ENCODE measurements at regions not wholly inside any gene's neighbourhood (a gene's known extent, or its start where the extent isn't known, plus 50 kb on each side); places are given as distances from the start of the nearest gene placed in this dataset.

DNA sequence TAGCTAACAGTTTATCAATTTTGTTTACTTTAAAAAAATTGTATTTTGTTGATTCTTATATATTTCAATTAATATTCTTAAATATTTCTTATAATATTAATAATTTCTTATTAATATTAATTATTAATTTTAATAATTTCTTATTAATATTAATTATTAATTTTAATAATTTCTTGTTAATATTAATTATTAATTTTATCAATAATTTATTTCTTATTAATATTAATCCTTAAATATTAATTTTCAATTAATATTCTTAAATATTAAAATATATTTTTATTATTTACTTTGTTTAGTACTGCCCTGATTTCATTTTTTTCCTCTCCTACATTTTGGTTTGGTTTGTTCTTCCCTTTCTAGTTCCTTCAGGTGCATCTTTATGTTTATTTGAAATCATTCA is 1208.1 kb downstream of the LRFN5 start:
- no peaks in the 10 kb centered on the region for H3K27me3 ChIP-seq (replicated peaks; ENCODE audit: insufficient read depth)
- no peak overlapping the region for H3K4me3 ChIP-seq
- DNase-seq (ENCODE audit: low spot score) (no peak), ATAC-seq (ENCODE audit: insufficient number of reproducible peaks, low FRiP score, low read depth) (no peak)
- H3K4me1 ChIP-seq (ENCODE audit: control insufficient read depth in 1 of 2, low read depth in 2 of 2) = no peaks in the 10 kb centered on the region
- H3K9me3 ChIP-seq = no peaks in the 10 kb centered on the region
- H3K36me3 ChIP-seq = no peaks in the 10 kb centered on the region
- no peak overlapping the region for H3K27ac ChIP-seq
- TF ChIP-seq, protein P1, sequence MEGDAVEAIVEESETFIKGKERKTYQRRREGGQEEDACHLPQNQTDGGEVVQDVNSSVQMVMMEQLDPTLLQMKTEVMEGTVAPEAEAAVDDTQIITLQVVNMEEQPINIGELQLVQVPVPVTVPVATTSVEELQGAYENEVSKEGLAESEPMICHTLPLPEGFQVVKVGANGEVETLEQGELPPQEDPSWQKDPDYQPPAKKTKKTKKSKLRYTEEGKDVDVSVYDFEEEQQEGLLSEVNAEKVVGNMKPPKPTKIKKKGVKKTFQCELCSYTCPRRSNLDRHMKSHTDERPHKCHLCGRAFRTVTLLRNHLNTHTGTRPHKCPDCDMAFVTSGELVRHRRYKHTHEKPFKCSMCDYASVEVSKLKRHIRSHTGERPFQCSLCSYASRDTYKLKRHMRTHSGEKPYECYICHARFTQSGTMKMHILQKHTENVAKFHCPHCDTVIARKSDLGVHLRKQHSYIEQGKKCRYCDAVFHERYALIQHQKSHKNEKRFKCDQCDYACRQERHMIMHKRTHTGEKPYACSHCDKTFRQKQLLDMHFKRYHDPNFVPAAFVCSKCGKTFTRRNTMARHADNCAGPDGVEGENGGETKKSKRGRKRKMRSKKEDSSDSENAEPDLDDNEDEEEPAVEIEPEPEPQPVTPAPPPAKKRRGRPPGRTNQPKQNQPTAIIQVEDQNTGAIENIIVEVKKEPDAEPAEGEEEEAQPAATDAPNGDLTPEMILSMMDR (IDR thresholded peaks at IDR 0.05) = no peak

DNA sequence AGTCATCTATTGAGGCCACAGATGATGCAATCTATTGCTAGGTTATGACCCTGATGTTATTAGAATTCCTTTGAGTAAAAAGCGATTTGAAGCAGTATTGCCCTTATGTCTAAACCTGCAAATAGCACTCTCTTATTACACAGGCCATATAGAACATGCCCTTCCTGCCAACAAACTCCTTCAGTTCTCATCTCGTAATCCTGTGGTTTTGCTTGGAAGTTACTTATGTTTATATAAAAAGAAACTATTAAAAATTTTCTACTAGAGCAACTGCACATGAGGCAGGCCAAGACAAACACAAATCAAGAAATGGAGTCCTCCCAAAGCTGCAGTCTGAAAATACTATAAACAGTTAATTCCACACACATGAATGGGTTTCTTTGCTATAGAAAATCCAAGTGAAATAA is 1200.2 kb downstream of the LRFN5 start:
- H3K4me3 ChIP-seq = no peak overlapping the region
- TF ChIP-seq, protein P1 (IDR thresholded peaks at IDR 0.05) = no peak
- no peaks in the 10 kb centered on the region for H3K36me3 ChIP-seq
- H3K27me3 ChIP-seq (replicated peaks; ENCODE audit: insufficient read depth) = no peaks in the 10 kb centered on the region
- no peaks in the 10 kb centered on the region for H3K9me3 ChIP-seq
- ATAC-seq (ENCODE audit: insufficient number of reproducible peaks, low FRiP score, low read depth) = no peak
- no peak overlapping the region for H3K27ac ChIP-seq
- DNase-seq (ENCODE audit: low spot score) = no peak
- H3K4me1 ChIP-seq (ENCODE audit: control insufficient read depth in 1 of 2, low read depth in 2 of 2) = no peaks in the 10 kb centered on the region

DNA sequence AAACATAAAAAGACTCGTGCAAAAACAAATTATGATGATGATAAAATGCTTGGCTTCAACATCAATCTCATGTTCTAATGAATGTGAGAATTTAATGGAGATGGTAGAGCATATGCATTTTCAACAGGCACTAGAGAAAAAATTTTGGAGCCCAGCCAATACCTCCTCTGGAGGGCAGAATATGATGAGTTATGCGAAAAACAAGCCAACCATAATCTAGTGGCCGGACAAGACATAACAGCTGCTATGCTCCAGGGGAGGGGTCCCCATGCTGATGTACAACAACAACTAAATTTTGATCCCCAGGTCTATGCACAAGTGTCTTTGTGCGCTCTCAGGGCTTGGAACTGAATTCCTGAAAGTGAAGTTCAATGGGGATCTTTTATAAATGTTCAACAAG is 1197.5 kb downstream of the LRFN5 start:
- Histone ChIP-seq H3K36me3 (no peaks in the 10 kb centered on the region), H3K4me3 (no peak overlapping the region), H3K4me1 (ENCODE audit: control insufficient read depth in 1 of 2, low read depth in 2 of 2) (no peaks in the 10 kb centered on the region), H3K27ac (no peak overlapping the region), H3K9me3 (no peaks in the 10 kb centered on the region), H3K27me3 (replicated peaks; ENCODE audit: insufficient read depth) (no peaks in the 10 kb centered on the region)
- DNase-seq (ENCODE audit: low spot score) (no peak), ATAC-seq (ENCODE audit: insufficient number of reproducible peaks, low FRiP score, low read depth) (no peak)
- TF ChIP-seq, protein P1 (IDR thresholded peaks at IDR 0.05) = no peak

DNA sequence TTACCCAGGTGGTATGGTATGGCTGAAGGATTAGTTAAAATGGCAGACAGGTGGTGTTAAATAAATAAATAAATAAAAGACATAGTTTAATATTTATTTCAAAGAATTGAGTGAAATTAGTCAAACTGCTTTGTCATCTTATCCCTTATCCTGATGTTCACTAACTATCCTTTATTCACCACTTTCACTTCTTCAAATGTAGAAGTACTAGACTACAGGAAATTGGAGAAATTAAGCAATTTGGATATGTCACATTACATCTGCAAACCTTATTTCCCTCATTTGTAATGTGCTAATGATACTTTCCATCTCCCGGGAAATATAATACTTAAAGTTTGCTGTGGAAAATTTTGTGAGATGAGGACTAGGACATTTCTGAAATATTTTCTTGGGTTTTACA is 1195.7 kb downstream of the LRFN5 start:
- DNase-seq (ENCODE audit: low spot score) (no peak), ATAC-seq (ENCODE audit: insufficient number of reproducible peaks, low FRiP score, low read depth) (no peak)
- Histone ChIP-seq H3K4me3 (no peak overlapping the region), H3K9me3 (no peaks in the 10 kb centered on the region), H3K27ac (no peak overlapping the region), H3K27me3 (replicated peaks; ENCODE audit: insufficient read depth) (no peaks in the 10 kb centered on the region), H3K36me3 (no peaks in the 10 kb centered on the region), H3K4me1 (ENCODE audit: control insufficient read depth in 1 of 2, low read depth in 2 of 2) (no peaks in the 10 kb centered on the region)
- TF ChIP-seq, protein P1 (IDR thresholded peaks at IDR 0.05) = no peak

DNA sequence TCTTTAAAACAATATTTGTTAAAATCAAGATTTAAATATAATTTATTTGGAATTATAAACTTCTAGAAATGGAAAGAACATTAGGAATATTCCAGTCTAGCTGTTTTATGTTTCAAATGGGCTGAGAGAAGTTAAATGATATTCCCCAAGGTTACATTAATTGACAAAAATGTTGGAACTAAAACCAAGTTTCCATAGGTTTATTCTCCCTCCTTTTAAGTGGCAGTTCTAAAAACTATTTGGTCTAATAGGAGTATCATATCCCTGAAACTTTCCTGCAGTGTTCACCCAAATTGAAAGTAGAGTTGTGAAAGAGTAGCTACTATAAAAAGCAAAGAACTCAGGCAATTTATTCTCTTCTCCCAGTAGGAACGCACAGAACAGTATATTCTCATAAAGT is 1185.5 kb downstream of the LRFN5 start:
- no peaks in the 10 kb centered on the region for H3K4me1 ChIP-seq (ENCODE audit: control insufficient read depth in 1 of 2, low read depth in 2 of 2)
- no peak for DNase-seq (ENCODE audit: low spot score)
- no peaks in the 10 kb centered on the region for H3K27me3 ChIP-seq (replicated peaks; ENCODE audit: insufficient read depth)
- H3K9me3 ChIP-seq = no peaks in the 10 kb centered on the region
- H3K27ac ChIP-seq = no peak overlapping the region
- H3K4me3 ChIP-seq = no peak overlapping the region
- no peaks in the 10 kb centered on the region for H3K36me3 ChIP-seq
- TF ChIP-seq, protein P1 (IDR thresholded peaks at IDR 0.05) = no peak
- ATAC-seq (ENCODE audit: insufficient number of reproducible peaks, low FRiP score, low read depth) = no peak

Data from thoracic aorta (tissue), 2 donors.